ENCODE measurements at regions not wholly inside any gene's neighbourhood (a gene's known extent, or its start where the extent isn't known, plus 50 kb on each side); places are given as distances from the start of the nearest gene placed in this dataset.

- H4K20me1 ChIP-seq (ENCODE audit: low read length): no peaks in the 10 kb centered on the region
- TF ChIP-seq EZH2 (IDR thresholded peaks at IDR 0.05; ENCODE audit: low read length, unreplicated experiment) (no peak), EZH2phosphoT487 (IDR thresholded peaks at IDR 0.05; ENCODE audit: borderline replicate concordance, low read length) (no peak), CTCF (conservative IDR thresholded peaks at IDR 0.05; ENCODE audit: low read depth, low read length) (no peak)
- no peak overlapping the region for H3K4me2 ChIP-seq (ENCODE audit: low read length)
- H3K4me3 ChIP-seq (ENCODE audit: low read length): no peak overlapping the region
- no peaks in the 10 kb centered on the region for H3K9me3 ChIP-seq (ENCODE audit: low read length)
- no peak overlapping the region for H3K9ac ChIP-seq (ENCODE audit: low read length)
- no peak overlapping the region for H3K27ac ChIP-seq (ENCODE audit: low read length)
- BruUV-seq (replicated peaks): no TSS peak
- ATAC-seq: no peak
- no peaks in the 10 kb centered on the region for H3K9me2 ChIP-seq (replicated peaks; ENCODE audit: low read length)
- no peaks in the 10 kb centered on the region for H3K4me1 ChIP-seq (ENCODE audit: insufficient read depth, low read length)
- H3K79me2 ChIP-seq (ENCODE audit: low read length): no peaks in the 10 kb centered on the region
- no peak for DNase-seq
- intact Hi-C loops (cut with micrococcal nuclease): no loop called here
- no peak overlapping the region for H2AFZ ChIP-seq (ENCODE audit: low read length)
- POLR2A ChIA-PET (ENCODE audit: unreplicated experiment): no interaction called here
- peaks cover 23% of the 10 kb centered on the region for H3K27me3 ChIP-seq (ENCODE audit: low read length)
- CTCF ChIA-PET: no interaction called here
- H3F3A ChIP-seq (ENCODE audit: low read length, unreplicated experiment): no peaks in the 10 kb centered on the region
- no peaks in the 10 kb centered on the region for H3K36me3 ChIP-seq (ENCODE audit: low read depth, low read length)
Measured at GRCh38 chr15:91529534-91529933, 324.0 kb upstream of the SLCO3A1 start.

GRCh38 chr15:91530279-91530678 is 323.2 kb upstream of the SLCO3A1 start:
- no TSS peak for BruUV-seq (replicated peaks)

More at GRCh38 chr15:91530279-91530678, 323.2 kb upstream of the SLCO3A1 start:
- Histone ChIP-seq H3K9ac (ENCODE audit: low read length) (no peak overlapping the region), H3K27ac (ENCODE audit: low read length) (no peak overlapping the region), H3K27me3 (ENCODE audit: low read length) (peaks cover 23% of the 10 kb centered on the region), H3K9me3 (ENCODE audit: low read length) (no peaks in the 10 kb centered on the region), H3K36me3 (ENCODE audit: low read depth, low read length) (no peaks in the 10 kb centered on the region), H3K4me2 (ENCODE audit: low read length) (no peak overlapping the region), H2AFZ (ENCODE audit: low read length) (no peak overlapping the region), H3K9me2 (replicated peaks; ENCODE audit: low read length) (no peaks in the 10 kb centered on the region), H3K4me1 (ENCODE audit: insufficient read depth, low read length) (no peaks in the 10 kb centered on the region), H4K20me1 (ENCODE audit: low read length) (no peaks in the 10 kb centered on the region), H3K4me3 (ENCODE audit: low read length) (no peak overlapping the region), H3F3A (ENCODE audit: low read length, unreplicated experiment) (no peaks in the 10 kb centered on the region), H3K79me2 (ENCODE audit: low read length) (no peaks in the 10 kb centered on the region)
- ChIA-PET POLR2A (ENCODE audit: unreplicated experiment) (no interaction called here), CTCF (no interaction called here)
- ATAC-seq (no peak), DNase-seq (no peak)
- no peak for TF ChIP-seq CTCF (conservative IDR thresholded peaks at IDR 0.05; ENCODE audit: low read depth, low read length)
- no peak for TF ChIP-seq EZH2phosphoT487 (IDR thresholded peaks at IDR 0.05; ENCODE audit: borderline replicate concordance, low read length)
- TF ChIP-seq EZH2 (IDR thresholded peaks at IDR 0.05; ENCODE audit: low read length, unreplicated experiment): no peak
- intact Hi-C loops (cut with micrococcal nuclease): no loop called here
